Muscle of arm (tissue), 1 donor: ENCODE measurements at regions not wholly inside any gene's neighbourhood (a gene's known extent, or its start where the extent isn't known, plus 50 kb on each side); places are given as distances from the start of the nearest gene placed in this dataset.

Source experiments
- DNase-seq: peaks from one replicate; pipeline ENCODE4 v3.0.0-alpha.2; 2013

DNA sequence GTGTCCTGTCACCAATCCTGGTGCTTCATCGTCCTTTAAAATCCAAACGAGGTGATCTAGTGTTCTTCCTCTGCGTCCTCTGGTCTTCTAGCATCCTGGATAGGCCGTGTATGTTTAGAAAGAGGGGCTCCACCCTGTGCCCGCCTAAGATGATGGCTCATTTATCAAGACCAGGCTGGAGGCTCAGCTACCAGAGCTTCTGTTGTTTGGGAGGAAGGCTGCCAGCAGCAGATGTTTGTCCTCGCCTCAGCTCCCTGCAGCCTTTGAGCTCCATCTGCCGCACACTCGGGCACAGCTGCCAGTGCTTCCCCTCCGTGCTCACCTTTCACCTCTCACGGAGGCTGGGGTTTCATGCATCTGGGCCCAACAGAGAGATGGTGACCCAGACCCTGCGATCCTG is 954.7 kb upstream of the RBFOX1 start:
- DNase-seq, result no peak

DNA sequence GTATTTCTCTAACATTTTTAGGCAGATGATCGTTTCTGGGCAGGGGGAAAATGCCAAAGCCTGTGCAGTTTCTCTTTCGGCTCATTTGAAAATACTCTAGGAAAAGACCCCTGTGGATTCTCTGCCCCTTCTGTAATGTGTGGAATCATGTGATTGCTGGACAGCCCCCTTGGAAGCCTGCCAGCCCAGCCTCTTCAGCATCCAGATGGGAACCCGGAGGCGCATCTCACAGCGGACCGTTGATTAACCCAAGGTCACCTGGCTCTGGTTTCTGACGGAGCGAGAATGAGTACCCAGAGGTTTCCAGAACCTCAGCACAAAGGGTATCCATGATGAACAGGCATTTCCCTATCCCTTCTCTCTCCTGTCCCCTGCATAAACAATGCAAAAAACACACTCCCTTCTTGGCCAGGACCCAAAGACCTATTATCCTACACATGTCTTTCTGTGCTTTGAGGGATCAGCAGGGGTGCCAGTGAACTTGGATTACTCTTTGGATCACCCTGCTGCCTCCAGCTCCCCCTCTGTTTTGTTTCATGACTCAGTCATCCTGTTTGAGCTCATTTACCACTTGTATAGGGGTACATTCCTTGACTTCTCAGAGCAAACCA is 957.1 kb upstream of the RBFOX1 start:
- DNase-seq, result no peak

DNA sequence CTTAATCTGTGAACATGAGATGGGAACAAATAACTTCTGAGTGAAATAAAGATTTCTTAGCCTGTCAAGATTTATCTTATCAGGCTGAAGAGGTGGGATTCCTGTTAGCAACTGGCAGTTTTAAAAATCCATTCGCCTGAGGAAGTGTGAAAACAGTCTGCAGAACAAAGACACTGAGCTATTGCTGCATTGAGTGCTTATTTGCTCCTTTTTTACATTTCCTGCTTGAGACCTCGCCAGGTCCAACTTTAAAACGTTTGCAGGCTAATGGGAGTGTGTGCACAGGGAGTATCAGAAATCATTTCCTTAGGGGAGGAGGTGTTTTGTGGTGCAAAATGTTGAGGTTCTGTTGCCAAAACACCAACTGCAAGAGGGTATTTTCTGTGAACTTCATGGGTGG is 957.8 kb upstream of the RBFOX1 start:
- no peak for DNase-seq

DNA sequence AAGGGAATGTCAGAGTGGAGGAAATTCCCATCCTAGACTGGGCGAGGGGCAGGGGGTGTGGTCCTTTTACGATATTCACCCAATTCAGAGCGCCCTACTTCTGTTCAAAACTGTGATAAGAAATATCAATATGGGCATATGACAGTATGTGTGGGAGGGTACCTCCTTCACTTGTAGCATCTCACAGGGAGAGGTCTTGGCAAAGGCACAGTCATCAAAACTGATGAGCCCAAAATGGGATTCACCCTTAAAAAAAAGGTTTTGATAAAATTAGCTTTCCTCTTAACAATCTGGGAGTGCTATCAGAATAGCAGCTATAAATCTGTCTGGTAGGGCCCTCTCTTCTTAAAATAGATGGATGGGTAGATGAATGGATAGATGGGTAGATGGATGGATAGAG is 967.8 kb upstream of the RBFOX1 start:
- no peak for DNase-seq

DNA sequence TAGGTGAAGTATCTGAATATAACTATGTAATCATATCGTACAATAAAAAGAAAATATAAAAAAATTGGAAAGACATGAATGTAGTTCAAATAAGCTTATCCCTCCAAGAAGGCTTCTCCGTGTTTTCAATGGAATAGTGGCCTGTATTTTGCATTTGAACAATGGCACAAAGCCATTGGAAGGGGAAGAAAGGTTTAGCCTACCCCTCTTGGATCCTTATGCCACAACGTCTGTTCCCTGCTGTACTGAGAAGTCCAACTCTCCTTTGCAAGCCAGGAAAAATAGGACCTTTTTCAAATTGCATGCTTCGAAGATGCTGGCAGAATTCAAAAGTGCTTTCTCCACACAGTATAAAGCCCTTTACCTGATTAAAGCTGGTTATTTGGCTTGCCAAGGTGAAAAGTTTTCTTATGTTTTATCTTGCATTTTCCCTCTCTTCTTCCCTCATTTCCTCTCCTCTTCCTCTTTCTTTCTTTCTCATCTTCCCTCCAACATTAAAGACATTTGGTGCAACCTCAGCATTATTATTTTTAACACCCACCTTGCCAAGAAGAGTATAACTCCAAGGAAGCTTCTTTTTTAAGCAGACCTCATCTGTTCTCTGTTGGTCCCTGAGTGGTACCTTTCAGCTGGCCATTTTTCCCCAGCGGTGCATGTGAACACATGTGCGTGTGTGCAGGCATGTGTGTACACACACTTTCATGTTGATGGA is 968.6 kb upstream of the RBFOX1 start:
- no peak for DNase-seq

DNA sequence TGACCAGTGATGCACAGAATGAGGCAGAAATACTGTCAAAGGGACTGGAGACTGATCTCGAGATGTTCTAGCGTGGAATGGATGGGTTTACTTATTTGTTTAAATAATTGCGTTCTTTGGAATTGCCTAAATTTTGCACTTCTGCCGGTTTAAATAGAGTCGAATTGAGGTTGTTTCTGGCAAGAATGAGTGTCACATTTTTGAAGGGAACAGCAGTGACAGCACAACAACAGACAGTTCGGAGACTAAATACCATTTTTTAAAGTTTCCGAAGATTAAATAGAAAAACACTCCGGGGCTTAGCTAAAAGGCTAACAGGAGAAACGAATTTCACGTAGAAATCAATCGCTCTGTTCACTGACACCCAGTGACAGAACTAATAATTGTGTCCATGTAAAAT is 969.2 kb upstream of the RBFOX1 start:
- DNase-seq, result no peak

DNA sequence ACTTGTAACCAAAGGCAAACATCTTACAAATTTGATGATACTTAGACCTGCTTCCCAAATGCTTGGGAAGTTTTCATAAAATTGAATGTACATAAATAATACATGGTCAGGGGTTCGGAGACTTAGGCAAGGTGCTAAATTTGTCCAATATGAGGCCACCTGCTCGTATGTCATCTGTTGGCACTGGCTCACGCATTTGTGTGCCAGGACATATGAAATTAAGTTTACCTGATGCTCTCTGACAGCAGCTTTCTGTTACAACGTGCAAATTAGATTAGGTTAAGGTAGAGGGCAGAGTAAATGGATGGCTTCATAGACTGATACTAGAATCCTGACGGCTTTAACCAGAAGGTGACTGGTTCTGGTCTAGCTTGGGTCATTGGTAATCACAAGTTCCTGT is 970.3 kb upstream of the RBFOX1 start:
- DNase-seq, result no peak

DNA sequence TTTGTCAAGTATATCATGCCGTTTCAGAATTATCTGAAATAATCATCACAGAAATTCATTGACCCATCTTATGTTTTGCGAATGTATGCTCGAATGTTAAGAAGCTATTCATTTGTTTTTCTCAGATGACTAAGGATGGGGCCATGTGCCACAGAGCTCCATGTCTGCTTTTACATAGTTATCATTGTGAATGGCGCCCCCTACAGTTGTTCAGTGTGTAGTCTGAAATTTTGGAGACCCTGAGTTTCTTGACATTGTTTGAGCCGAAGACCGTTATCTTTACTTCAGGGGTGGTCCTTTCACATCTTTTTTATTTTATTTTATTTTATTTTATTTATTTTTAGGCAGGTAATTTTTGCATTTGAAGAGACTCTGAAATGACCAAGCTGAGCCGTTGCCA is 972.0 kb upstream of the RBFOX1 start:
- DNase-seq, result no peak

DNA sequence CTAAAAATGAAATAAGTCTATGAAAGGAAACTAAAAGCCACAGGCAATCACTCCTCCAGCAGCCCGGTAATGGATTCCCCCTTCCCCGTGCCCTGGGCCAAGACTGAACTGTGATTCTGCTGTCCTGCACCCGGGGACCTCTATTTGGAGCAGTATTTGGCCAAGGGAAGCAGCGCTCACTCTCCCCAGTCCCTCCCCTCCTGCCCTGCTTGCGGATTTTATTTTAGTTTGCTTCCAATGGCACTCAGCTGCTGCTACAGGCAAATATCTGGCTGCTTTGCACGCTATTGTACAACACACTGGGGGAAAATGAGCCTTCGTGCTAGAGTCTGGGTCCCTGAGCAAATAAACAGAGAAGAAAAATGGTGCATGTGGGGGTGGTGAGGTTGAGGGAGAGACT is 975.7 kb upstream of the RBFOX1 start:
- DNase-seq, result peak; percentile 13

DNA sequence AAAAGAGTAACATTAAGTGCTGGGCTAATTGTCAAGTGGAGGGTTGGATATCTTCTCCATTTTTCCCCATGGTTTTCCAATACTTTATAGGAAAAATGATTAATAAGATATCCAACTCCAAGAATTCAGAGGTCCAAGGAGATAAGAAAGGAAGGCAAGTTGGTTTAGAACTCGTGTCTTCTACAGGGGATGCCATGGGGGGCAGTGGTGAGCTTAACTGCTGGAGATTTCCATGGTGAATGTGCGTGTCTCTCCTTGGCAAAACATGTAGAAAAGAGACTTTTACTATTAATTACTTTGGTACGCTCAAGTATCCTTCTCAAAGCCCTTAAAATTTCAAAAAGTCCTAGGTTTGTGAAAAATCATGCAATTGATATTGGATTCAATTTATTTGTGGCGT is 982.9 kb upstream of the RBFOX1 start:
- no peak for DNase-seq

DNA sequence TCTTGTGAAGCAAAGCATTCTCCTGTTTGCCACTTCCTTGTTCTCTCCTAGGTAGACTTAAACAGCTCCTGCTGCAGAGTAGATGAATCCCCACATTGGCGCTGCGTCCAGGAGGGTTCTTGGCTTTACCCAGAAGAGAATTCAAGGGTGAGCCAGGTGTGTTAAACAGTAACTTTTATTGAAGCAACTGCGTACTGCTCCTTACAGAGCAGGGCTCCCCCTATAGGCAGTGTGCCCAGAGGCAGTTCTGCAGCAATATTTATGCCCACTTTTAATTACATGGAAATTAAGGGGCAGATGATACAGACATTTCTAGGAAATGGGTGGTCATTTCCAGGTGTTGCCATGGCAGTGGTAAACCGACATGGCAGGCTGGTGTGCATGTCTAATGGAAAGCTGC is 987.6 kb upstream of the RBFOX1 start:
- DNase-seq, result no peak

DNA sequence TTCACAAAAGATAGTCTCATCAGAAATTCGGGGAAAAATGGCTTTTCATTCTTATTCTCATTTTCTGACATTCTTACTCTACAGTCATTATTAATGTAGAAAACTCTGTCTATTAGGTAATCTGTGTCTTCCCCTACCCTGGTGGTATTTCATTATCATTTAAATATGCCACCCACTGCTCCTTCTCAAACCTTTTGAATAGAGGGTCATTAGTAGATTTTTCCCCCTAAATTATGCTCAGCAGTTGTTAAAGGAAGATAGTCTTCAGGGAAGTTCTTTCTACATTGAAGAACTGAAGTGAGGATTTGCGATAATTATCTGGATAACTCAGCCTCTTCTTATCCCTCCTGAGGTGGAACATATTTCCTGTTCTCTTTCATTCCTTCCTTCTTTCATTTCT is 989.5 kb upstream of the RBFOX1 start:
- DNase-seq, result no peak

DNA sequence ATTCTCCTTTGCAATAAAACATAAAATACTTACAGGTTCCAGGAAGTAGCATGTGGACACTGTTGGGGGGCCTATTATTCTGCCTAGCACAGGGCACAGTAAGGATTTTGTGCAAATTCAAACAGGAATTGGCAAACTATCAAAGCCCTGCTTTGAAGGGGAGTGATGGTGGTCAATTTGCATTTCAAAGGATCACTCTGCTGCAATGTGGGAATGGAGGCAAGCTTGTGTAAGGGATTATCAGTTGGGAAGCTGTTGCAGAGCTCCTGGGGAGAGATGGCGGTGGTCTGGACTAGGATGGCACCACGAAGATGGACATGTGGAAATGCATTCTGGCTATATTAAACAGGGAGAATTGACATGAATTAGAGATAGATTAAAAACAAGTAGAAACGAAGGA is 990.7 kb upstream of the RBFOX1 start:
- DNase-seq, result no peak

DNA sequence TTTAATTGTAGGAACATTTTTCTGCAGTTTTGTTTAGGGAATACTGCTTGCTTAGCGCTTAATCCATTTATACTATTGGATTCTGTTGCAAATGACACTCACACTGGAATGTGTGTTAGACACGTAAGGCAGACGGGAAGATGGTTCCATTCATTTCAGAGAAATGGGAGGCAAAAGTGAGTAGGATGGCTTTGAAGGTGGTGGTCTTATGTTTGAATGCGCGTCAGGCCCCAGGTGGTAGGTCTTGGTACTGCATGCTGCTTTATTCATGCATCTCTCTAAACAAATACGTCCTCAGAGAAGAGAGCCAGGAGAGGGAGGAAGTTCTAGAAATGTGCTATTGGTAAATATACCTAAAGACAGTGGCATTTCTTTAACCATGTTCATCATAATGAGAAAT is 997.6 kb upstream of the RBFOX1 start:
- no peak for DNase-seq

DNA sequence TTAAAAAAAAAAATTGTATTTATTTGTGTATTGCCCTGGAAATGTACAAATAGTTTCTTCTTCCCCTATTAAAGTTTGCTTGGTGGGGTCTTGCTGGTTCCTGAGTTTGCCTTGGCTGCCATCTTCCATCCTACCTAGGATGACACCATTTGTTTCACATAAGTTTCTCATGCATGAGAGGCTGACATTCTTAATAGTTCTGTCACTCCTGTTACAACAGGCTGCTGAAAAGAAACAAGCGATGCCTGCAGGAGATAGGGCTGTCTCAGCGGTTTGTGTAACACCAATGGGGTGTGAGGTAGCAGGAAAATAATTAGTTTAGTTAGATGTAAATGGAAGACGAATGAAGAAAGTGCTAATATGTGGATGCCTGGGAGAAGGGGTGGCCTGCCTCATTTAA is 1000.9 kb upstream of the RBFOX1 start:
- DNase-seq, result no peak

DNA sequence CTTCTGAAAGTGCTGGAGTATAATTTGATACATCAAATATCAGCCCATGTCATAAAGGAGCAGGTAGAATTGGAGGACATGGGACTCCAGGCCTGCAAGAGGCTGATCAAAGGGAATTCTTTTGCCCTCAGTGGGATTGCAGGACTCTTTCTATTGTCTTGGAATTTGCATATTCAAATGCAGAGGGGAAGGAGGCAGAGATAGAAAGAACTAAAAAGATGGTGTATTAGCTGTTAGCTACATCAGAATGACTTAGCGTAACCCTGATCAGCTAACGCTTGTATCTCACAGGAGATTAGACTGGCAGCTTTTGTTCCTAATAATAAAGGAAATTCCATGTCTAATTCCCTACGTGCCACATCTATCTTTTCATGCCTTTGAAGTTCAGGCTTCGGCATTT is 1014.7 kb upstream of the RBFOX1 start:
- DNase-seq, result no peak

DNA sequence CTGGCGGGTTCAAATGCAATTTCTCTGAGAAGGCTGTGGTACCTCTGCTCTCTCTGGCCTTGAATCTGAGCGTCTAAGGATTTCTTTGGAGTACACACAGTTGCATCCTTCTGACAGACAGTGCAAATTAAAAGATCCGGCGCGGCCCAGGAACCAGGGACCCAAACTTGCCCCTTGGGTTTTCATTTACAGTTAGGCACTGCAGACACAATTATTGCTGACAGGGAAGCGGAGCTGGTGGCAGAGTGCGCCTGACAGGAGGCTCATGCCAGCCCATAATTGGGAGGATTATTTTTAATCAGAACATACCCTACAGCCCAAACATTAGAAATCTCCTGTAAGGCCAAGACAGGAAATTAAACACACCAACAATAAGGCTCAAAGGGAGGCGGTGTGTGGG is 1023.4 kb upstream of the RBFOX1 start:
- DNase-seq, result no peak

DNA sequence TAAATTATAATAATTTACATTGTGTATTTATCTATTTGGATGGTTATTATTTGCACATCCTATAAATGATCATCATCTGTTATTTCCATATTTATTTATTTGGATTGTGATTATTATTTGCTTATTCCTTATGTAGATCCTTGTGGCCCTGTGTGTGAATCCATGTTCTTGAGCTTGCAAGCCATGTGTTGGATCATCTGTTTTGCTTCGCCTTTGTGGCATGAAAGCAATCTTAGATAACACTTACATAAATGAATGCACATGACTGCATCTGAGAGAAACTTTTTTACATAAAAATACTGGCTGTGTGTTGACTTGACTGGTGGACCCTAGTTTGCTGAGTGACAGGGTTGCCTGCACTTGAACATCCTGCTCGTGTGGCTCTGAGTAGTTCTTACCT is 1024.5 kb upstream of the RBFOX1 start:
- DNase-seq, result no peak

DNA sequence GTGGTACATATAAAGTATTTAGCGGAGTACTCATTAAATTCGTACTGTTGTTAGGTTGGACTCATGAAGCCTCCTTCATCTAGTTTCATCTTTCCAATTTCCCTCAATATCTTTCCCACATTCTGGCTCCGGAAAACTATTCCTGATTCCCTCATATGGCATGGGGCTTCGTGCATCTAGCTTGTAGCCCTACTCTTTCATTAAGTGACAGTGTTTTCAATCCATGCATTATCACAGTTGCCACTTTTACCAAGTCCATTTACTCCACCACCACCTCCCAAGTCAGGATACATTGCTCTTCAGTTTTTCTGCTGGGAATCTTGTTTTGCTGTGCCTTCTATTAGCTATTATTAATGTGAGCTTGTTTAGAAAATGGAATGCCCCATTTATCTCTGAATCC is 1032.1 kb upstream of the RBFOX1 start:
- no peak for DNase-seq

DNA sequence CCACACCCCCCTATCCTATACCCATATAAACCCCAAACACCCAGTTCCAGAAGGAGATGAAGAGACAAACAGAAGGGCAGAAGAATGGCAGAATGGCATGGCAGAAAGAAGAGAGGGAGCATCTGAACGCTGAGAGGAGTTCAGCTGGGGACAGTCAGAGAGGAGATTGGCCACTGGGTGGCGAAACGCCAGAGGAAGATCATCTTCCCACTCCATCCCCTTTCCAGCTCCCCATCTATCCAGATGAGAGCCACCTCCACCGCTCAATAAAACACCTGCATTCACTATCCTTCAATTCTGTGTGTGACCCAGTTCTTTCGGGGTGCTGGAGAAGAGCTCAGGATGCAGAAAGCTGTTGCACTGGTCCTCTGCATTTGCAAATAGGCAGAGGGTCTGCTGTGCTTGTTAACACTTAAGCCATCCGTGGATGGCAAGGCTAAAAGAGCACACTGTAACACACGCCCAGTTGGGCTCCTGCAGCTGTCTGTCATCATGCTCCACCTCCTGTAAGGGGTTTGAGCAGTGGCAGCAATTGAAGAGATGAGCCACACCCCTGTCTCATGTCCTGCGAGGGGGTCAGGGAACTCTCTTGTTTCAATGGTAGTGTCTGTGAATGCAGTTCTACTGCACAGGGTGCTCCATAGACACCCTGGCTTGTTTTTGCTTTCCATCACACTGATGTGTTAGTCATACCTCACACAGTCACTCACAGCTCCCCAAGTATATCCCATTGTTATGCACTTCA is 1034.8 kb upstream of the RBFOX1 start:
- DNase-seq, result no peak

DNA sequence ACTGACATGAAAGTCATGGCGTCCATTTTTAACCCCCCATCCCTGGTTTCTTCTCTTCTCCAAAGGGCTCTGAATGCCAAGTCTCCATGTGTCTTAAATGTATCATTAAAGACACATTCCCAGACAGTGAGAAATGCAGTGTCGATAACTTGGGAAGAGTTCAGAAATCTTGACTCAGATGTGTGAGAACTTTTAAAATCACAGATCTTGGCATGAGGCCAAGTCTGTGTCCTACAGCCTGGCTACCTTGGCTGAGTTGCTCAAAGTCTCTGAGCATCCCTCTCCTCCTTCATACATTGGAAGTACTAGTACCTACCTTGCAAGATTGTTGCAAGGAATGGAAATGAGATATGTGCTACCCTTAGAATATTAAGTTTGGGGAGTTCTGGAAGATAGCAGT is 1046.5 kb upstream of the RBFOX1 start:
- no peak for DNase-seq

DNA sequence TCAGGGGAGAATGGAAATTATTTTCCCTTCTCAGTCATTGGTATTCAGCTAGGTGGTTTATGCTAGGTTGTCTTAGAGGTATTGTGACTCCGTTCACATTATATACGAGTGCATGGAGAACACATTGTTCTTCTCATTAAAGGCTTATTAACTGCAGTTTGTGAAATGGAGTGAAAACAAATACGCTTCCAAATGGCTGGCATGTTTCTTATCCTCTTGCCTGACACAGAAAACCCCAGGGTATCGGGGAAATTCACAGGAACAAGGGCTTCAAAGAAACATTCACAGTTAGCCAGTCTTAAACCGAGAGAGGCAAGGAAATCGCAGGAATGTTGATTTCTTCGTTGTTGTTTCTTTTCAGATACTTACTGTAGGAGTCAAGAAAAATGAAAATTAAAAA is 1047.9 kb upstream of the RBFOX1 start:
- no peak for DNase-seq

DNA sequence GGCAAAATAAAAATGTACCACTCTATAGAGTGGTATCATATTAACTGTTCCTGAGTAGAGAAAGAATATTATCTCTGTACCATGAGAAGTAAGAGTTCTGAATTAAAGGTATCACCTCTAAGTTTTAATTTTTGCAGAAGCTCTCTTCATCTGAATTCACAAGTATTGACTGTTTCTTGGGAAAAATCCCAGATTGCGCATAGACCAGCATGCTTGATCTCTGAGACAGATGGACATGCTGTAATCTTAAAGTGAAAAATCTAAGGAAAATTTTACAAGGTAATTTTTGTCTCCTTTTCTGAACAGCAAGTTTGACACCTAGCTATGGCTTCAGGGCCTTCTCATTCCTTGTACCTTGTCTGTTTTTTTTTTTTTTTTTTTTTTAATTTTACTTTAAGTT is 1050.7 kb upstream of the RBFOX1 start:
- DNase-seq, result no peak

DNA sequence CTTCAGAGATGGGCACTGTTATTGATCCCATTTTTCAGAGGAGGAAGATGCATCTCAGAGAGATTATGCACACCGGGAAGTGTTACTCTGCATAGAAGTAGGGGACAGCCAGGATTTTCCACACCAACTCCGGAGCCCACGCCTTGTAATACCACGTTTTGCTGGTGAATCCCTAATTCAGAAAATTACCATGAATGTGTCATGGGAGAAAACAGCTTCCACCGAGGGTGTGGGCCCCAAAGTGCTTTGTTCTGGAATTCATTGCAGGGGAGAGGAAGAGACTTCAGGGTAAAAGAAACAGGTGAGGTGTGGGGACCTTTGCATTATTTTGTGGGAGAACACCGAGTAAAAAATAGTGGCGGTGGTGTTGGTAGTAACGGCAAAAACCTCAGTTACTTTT is 1051.4 kb upstream of the RBFOX1 start:
- no peak for DNase-seq
